ENCODE measurements at regions not wholly inside any gene's neighbourhood (a gene's known extent, or its start where the extent isn't known, plus 50 kb on each side); places are given as distances from the start of the nearest gene placed in this dataset.

DNA sequence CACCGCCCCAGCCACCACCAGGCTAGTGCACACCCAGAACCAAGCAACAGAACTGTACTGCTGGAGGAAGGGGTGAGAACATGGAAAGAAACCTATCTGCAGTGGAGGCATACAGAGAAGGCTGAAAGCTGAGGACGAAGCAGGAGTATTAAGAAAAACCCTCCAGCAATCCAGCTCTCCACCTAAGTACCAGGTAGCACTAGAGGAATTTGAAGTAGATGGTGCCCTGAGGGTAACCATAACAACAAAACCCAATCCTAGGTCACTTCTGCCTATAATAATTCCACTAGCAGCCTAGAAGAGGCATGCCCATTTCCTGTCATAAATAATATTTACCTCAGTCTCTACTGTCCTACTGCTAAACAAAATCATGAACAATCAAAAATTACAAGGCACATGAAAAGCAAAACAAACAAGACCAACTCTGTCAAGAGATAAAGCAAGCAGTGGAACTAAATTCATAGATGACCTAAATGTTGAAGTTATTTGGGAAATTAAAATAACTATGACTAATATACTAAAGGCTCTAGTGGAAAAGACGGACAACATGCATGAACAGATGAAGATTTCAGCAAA lies 51.1 kb downstream of the HYCC1 start:
- DNase-seq: no peak

DNA sequence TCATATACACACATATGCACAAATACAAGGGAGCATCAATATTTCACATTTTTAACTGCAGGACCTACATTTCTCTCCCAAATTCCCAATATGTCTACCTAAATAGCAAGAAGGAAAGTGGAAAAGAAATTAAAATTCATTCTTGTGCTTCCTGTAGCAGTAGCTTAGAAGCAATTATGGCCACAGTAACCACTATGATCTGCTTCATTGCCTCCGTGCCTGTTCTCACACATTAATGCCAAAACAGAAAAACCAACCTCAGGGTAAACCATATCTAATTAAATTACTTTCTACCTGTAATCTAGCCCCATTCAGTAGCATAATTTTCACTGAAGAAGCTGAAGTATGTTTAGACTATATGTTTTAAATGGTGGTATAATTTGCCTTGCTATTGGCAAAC lies 55.2 kb downstream of the HYCC1 start:
- no peak for DNase-seq

DNA sequence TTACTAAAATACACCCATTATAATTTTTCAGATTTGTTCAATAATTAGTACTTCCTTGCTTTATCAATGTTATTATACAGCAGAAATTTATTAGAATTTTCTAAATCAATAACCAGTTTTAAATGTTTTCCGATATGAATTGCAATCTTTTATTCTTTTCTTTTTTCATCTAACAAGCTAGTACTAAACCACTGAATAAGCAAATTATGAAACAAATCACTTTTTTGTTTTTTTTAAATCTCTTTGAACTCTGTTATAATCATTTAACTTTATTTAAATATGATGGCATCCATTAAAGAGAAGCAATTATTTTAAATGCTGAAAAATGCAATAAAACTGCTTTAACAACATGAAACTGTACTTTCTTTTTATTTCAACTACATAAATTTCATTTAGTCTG lies 59.7 kb downstream of the HYCC1 start:
- DNase-seq: no peak

DNA sequence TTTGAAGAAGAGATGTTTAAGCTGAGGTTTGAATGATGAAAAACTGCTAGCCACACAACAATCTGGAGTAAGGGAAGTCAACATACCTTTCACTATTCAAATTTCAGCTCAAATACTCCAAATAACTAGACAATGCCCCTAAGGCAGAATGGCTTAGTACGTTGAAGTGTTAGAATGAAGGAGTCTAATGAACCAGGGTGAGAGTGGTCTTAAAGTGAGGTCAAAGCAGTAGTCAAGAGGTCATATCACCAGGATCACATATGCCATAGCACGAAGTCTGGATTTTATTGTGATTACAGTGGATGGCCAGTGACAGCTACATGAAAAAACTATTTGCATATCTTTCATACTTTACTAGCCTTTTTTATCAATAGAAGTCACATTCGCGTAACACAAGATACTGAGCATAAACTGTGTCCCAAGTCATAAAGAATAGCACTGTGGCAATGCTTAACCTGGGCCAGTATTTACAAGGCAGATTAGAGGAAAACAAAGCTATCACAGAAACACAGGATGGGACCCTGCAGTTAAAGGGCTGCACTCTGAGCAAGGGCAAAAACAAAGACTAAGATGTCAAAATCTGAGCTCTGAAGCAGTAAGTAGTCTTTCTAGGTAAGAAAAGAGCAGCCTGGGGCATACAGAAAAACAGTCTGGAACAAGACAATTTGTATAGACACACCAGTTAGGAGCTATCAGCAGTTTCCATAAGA lies 61.5 kb downstream of the HYCC1 start:
- DNase-seq: no peak

DNA sequence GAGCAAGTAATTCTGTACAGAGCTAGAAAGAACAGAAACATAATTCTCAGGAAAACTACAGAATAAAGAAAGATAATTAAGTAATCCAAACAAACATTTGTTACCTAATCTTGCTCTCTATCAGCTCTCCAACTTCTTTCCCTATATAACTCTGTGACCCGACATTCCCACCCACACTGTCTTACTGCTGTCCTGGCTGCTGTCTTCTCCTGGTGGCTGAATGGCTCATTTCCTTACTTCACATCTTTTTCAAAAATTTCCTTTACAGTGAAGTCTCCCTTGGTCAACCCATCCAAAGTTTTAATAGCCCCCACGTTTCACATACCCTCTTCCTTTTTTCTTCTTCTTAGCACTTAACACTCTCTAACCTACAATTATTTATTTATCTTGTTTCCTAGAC lies 64.0 kb downstream of the HYCC1 start:
- DNase-seq: no peak

DNA sequence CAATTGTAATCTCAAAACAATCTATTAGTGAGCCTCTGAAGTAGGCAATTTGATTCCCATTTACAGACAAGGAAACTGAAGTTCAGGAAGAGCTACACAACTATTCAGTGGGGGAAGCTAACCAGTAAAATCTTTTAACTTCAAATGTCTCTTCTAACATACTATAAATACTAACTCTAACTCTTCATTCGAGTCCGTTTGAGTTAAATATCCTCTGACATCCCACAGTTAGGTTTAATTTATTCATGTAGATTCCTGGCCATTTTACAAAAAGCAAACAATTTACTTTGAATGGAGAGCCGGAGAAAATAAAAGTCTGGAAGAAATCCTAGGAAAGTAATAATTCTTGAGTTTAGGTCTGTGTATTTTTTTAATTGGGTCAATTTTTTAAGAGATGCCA lies 64.7 kb downstream of the HYCC1 start:
- no peak for DNase-seq

DNA sequence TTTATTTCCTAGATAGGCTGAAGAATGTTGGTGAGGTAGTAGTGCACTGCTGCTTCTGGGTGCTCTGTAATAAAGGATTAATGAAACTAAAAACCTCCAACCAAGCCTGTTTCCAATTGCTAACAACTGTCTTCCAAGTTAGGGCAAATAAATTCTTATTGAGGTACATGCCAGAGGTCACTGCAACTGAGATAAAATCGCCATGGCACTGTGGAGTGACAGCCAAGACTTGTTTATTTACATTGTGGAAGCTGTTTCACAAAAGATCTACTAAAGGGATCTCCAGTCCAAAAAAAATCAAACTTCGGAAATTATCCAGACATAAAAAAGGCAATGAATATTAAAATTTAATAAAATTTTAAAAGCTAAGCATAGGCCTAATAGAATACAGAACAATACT lies 65.2 kb downstream of the HYCC1 start:
- no peak for DNase-seq

DNA sequence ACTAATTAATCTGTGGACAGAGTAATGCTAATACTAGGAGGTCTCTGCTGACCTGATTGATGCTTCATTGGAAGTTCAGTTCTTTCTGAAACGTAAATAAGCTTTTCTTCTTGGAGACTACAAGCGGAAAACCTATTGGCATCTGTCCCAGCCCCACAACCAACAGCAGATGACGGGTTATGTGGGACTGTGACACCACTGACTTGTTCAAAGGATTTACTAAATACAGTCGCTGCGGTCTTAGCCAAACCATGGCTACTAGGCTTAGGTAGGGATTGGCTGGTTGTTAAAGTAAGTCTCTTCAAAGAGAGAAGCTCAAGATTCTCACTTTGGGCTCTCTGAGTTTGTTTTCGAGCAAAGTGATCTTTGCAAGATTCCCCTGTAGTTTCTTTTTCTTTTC lies 68.3 kb downstream of the HYCC1 start:
- DNase-seq: no peak

DNA sequence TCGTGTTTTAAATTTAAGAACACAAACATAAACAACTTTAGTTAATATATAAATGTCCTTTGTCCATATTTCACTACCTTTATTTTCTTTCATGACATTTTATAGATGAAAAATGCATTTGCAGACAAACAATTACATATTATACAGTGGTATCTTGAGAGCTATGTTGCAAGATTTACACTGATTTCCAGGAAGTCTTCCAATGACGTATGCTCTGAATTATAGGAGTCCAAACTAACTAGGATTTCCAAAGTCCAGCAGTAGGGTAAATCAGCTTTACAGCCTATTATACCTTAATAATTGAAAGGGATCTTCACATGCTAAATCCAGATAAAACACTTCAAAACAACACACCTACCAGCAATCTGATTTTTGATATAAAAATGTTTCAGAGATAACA lies 69.4 kb downstream of the HYCC1 start:
- DNase-seq: no peak

DNA sequence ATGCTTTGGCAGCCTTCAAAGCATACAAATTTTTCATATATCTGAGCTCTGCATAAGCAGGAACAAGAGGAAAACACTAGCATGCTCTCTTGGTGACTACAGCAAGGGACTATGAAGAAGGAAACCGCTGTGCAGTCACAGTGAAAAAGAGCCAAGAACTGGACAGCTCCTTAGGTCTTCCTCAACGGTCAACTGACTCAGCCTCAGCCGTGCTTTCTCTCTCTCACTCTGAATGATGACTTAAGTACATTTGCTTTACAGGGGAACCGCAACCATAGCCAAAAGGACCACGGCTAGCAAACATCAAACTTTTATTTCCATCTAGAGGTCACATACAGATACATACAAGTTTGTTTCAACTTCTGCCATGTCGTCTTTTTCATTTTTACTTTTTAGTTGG lies 69.9 kb downstream of the HYCC1 start:
- DNase-seq: no peak

DNA sequence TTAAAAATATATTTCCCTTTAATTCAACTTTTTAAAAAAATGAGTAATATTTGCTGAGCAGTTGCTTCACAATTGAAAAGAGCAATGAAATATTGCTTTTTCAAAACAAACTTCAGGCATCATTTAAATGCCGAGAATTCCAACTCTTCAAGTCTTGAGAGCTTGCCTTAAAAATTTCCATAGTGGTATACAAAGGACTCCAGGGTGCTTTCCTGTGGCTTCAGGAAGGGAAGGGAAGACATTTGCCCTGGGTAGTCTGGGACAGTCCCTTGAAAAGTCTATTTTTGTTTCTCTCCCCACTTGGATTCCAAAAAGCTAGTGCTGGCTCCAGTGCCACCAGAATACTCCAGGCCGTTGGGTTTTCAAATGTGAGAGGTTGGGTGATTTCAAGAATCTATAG lies 71.7 kb downstream of the HYCC1 start:
- no peak for DNase-seq

DNA sequence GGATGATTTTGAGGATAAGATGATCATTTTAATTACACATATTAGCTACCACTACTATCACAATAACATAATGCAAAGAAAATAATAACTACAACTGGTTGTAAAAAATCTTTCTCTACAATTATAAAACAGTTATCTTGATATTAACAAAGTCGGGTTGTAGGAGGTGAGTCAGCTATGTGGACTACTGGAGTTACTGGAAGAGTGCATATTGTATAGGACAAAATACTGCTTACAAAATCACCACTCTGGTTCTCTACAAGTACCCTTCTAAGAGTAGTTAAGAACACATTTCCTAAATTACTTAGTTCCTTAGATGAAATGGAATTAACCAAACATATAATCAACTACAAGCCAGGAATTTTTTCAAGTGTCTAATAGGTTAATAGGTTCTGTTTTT lies 74.1 kb downstream of the HYCC1 start:
- no peak for DNase-seq

DNA sequence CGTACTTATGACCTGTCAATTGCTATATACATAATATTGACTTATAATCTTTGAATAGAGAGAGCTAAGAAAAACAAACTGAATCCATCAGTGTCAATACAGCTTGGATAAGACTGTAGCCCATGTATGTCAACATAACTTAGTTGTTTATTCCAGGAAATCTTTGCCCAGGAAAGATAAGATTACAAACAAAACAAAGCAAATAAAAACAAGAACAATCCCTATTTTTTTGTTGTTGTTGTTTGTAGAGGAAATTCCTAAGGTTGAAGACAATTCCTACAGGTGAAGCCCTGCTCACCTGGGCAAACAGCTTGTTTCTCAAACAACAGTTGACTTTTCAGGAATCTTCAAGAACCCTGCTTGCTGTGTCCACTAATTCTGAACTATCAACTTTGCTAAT lies 76.0 kb downstream of the HYCC1 start:
- DNase-seq: no peak

DNA sequence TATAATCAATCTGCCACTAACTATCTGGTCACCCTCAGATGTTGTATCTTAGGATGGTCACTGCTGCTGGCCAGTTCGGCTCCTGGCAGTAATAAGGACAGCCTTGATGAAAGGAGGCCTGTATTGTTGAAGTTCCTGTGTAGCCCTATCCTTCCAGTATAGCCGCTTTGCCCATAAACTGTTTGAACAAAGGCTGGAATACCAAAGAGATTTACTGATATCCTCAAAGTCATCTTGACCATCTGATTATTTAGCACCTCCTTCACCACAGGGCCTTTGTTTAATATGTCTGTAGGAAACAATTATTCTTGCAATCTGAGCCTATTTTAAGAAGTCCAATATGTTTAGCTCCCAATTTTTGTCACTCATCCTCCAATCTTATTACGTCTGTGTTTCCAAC lies 77.7 kb downstream of the HYCC1 start:
- no peak for DNase-seq

DNA sequence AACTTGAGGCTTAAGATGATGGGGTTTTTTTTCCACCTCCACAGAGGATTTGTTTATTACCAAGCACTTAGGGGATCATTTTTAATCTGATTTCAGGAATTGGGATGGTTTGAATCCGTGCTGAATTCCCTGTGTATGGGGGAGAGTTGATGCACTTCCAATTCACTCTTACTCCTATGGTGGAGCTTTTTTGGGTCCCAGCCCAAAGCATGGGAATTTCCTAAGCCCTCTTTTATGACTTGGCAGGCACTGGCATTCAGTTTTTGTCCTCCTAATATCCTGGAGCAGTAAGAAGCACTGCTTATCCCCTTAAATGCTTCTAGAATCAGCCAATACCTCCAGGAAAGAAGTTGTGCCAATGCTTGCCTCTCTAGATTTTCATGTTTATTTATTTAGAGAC lies 78.7 kb downstream of the HYCC1 start:
- no peak for DNase-seq

DNA sequence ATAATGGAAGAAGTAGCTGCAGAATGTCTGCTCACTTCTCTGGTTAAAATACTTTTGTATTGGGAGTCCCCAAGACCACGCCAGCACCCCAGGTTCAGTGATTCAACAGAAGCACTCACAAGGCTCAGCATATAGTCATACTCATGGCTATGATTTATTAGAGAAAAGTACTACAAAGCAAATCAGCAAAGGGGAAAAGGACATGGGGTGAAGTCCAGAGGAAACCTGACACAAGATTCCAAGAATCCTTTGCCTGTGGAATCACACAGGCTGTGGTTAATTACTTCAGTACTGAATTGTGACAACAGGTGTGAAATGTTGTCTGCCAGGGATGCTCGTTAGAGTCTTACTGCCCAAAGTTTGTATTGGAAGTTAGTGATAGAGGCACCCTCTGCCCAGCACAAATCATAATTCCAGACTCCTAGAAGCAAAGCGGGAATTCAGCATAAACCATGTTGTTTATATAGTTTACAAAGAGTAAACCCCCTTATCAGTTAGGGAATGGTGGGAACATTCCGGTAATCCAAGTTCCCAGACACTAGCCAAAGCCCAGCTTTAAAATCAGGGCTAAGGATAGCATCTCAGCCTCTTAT lies 79.4 kb downstream of the HYCC1 start:
- DNase-seq: no peak

DNA sequence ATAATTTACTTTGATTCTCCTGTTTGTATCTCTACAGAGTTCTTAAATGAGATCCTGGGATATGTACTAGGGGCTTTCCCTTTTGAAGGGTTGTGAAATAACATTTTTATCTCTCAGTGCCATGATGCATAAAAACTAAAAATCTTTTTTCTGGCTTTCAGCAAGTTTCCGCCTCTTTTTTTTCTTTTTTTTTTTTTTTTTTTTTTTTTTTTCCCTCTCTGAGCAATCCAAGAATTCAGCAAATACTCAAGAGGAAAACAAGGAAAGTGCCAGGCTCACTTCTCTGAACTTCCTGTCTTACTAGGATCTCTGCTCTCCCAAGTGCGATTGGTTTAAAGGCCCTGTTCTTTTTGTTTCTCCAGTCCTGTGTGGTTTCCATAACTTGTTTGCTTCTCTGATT lies 79.9 kb downstream of the HYCC1 start:
- DNase-seq: no peak

DNA sequence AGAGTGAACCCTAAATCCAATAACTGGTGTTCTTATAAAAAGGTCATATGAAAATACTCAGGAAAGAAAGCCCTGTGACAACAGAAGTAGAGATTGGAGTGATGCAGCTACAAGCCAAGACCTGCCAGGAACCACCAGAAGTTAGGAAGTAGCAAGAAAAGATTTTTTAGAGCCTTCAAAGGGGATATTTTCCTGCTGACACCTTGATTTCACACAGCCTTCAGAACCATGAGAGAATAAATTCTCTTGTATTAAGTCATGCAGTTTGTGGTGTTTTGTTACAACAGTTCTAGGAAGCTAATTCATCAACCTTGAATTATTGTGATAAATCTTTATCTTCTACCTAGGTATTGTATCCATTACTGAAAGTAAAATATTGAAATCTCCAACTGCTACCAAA lies 81.0 kb downstream of the HYCC1 start:
- no peak for DNase-seq

DNA sequence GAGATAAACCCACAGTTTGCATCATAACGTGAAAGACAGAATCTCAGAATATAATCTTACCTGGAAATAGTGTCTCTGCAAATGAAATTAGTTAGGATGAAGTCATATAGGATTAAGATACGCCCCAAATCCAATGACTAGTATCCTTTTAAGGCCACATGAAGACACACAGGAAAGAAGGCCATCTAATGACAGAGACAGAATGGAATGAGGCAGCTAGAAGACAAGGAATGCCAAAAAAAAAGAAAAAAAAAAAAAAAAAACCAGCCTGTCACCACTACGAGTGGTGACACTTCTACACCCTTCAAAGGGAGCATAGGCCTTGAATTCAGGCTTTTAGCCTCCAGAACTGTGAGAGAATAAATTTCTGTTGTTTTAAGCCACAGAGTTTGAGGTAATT lies 82.9 kb downstream of the HYCC1 start:
- DNase-seq: no peak

DNA sequence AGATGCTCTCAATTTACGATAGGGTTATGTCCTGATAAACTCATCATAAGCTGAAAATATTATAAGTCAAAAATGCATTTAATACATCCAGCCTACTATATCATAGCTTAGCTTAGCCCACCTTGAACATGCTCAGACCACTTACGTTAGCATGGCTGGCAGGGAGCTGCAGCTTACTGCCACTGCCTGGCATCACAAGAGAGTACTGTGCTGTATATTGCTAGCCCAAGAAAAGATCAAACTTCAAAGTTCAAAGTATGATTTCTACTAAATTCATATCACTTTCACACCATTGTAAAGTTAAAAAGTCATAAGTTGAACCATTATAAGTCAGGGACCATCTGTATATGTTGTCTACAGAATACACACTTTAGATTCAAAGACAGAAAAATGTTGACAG lies 91.6 kb downstream of the HYCC1 start:
- DNase-seq: no peak

DNA sequence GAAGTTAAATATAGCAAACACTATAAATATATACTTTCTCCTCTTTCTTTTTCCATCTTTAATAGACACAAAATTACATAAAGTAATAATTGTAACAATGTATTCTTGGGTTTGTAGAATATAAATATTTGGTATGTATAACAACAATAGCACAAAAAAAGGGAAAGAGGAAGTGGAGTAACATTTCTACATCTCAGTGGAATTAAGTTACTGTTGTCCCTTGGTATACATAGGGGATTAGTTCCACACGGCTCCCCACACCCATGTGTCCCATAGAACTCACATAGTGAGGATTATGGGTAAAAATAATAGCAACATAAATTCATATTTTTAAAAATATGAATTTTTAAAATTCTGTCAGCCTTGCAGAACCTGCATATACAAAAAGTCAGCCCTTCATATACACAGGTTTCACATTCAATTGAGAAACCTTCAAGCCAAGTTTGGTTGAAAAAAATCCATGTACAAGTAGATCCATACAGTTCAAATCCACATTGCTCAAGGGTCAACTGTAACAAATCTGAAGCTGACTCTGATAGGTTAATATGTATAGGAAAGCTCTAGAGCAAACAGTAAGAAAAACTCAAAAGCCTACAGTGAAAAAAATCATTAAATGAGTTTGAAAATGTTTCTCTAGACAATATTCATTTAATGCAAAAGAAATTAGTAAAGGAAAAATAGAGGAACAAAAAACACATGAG lies 92.4 kb downstream of the HYCC1 start:
- no peak for DNase-seq

DNA sequence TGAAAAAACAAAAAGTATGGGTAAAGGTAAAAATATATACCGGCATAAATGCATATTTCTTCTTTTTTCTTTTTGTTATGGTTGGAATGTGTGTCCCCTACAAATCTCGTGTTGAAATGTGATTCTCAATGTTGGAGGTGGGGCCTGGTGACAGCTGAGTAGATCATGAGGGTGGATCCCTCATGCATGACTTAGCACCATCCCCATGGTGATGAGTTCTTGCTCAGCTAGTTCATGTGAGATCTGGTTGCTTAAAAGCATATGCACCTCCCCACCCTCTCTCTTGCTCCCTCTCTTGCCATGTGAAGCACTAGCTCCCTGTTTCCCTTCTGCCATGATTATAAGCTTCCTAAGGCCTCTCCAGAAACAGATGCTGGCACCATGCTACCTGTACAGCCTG lies 93.3 kb downstream of the HYCC1 start:
- DNase-seq: no peak

DNA sequence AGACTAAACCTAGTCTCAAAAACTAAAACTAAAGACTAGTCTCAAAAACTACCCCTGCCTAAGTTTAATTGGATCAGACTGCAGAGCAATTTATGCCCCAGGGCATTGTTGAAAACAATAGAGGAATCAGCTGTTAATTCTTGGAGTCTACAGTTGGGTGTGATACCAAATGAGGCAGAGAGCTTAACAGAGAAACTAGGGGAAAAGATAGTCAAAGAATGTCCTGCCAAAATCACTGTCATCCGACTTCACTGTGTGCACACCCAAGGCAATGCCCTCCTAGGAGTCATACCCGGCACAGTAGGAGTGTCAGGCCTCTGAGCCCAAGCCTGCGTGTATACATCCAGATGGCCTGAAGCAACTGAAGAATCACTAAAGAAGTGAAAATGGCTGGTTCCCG lies 90.5 kb upstream of the TOMM7 start:
- DNase-seq: no peak

DNA sequence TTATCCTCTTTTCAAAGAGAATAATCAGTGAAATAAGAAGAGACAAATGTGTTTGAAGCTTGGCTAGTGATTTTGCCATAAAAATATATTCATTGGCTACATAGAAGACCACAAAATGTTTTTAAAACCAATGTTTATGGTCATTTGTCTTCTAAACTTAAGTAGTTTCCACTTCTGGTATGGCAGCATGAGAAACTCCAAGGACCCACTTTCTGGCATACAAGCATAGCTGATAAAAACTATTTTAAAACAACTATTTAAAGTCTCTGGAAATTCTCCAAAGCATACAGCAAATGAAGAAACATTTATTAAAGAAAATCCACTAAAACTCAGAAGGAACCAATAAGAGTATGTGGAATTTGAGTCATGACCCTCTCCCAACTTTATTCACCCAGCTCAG lies 89.2 kb upstream of the TOMM7 start:
- no peak for DNase-seq

All from CD4-positive, alpha-beta T cell treated with Interleukin-6 for 4 hours (primary cell).